GM19452 (cell line): ENCODE measurements at regions not wholly inside any gene's neighbourhood (a gene's known extent, or its start where the extent isn't known, plus 50 kb on each side); places are given as distances from the start of the nearest gene placed in this dataset.

ENCODE experiments used
- ATAC-seq: cut with Tn5 transposase; IDR thresholded peaks from one replicate; pipeline ENCODE4 v1.9.1; 2021; ENCODE audit not compliant: unreplicated experiment

DNA sequence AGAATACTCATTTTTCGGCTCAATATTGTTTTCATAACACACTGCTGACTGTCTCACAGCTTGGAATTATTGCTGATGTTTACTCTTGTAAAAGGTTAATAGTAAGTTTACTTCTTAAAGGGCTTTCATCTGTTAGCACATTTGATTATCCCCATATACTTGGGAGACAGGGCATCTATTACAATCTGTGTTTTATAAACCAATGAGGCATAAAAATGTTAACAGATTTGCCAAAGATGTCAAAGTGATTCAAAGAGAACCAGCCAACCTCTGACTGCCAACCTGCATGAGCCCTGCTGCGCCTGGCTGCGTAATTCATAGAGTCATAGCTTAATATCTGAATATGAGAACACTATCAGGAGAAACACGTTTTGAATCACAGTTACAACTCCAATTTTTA is 665.6 kb downstream of the TRIML1 start:
- no peak for ATAC-seq

DNA sequence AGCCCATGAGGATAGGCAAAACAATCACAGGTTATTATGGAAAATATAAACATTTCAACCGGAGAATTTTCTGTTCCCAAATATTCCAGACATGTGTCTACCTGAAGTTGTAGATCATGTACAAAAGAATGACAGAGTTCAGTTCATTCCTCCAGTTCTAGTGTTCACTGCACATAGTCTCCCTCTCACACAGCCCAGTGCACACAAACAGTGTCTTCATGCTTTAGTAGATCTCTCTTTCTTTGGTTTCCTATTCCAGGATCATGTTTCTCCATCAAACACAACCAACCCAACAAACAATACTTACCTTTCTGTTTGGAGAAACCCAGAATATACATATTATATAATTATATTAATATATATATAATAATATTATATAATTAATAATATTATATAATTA is 671.9 kb downstream of the TRIML1 start:
- no peak for ATAC-seq

DNA sequence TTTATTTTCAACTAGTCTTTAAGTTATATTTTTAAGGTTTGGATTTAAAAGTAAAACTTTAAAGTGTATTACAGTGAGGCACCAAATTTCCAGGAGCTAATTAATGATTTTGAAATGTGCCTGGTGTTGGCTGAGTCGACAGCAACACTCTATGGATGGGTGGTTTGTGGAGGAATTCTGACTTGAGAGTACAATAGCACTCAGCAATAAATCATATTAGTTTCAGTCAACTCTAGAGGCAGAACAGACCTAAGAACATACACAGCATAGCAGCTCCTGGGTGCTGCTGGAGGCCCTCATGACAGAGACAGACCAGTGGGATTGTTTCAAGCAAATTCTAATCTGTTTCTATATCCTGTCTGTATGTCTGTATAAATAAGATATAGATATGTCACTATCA is 673.4 kb downstream of the TRIML1 start:
- no peak for ATAC-seq

DNA sequence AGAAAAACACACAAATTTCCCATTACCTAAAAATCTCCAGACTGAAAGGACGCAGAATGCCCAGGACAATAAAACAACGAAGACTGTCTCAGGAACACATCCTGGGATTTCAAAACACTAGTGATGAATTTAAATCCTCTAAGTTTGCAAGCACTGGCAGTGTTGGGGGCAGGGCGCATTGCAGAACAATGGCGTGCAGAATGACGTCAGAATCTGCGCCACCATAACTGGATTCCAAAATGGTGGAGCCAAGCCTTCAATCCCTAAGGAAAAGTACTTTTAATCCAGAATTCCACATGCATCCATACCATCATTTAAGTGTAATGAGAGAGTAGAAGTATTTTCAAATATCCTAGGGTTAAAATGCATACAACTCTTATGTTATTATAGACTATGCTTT is 679.1 kb downstream of the TRIML1 start:
- no peak for ATAC-seq

DNA sequence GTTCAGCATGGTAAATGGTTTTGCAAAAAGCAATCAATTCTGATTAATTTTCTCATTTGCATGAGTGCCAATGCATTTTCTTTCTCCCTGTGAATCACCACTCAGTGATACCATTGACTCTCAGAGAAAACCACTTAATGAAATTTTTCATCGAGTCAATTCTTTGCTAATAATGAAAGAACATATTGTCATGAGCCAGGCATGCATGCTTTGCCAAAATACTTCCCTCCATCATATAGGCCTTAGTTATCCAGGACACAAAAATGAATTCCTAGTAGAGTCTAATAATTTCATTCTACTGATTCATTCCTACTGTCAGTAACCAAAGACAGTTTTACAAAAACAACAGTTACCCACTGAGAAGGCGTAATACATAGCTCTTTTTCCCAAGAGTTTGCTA is 680.0 kb downstream of the TRIML1 start:
- ATAC-seq, result no peak

DNA sequence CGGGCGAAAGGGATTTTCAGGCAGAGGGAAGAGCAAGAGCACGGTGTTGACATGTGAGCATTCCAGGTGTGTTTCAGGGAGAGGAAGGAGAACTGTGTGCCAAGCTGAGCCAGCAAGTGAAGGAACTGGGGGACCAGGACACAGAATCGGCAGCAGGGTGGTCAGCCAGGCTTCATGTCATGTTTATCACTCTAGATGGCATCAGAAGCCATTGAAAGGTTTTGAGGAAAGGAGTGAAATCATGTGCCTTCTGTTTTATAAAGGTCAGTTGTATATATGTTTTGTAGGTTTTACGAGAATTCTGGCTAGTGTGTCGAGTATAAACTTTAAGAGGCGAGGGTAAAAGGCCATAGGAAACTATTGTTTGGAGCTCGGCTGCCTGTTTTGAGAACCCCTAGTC is 682.3 kb downstream of the TRIML1 start:
- ATAC-seq, result no peak

DNA sequence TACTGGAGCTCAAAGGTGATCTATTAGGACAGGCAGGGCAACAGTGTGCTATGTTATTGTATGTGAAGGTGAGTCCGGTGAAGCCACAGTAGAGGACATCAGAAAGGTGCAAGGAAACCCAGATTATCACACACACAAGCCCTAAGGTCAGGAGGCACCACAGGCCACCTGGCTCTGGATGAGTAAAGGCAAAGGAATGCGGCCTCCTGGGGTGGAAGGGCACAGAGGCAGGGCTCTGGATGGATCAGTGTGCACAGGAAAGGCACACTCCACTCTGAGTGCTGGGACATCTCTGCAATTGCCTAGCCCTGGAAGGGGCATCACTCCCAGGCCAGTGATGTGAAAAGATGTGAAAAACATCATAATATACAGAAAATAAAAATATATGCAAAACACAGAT is 683.5 kb downstream of the TRIML1 start:
- no peak for ATAC-seq

DNA sequence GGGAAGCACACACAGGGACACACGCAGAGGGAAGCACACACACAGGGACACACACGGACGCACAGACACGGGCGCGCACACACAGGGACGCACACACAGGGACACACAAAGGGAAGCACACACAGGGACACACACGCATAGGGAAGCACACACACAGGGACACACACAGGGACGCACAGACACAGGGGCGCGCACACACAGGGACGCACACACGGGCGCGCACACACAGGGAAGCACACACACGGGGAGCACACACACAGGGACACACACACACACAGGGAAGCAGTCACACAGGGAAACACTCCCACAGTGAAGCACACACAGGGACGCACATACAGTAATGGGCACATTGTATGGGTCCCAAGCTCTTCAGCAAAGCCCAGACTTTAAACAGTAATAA is 685.3 kb downstream of the TRIML1 start:
- ATAC-seq, result no peak

DNA sequence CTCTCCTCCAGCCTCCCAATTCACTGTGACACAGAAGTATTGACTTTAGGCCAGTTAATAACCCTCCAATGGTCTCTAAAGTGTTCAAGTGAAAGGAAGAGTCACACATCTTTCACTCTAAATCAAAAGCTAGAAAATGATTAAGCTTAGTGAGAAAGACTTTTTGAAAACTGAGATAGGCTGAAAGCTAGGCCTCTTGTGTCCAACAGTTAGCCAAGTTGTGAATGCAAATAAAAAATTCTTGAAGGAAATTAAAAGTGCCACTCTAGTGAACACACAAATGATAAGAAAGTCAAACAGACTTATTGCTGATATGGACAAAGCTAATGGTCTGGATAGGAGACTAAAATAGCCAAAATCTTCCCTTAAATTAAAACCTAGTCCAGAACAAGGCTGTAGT is 687.2 kb downstream of the TRIML1 start:
- ATAC-seq, result no peak

DNA sequence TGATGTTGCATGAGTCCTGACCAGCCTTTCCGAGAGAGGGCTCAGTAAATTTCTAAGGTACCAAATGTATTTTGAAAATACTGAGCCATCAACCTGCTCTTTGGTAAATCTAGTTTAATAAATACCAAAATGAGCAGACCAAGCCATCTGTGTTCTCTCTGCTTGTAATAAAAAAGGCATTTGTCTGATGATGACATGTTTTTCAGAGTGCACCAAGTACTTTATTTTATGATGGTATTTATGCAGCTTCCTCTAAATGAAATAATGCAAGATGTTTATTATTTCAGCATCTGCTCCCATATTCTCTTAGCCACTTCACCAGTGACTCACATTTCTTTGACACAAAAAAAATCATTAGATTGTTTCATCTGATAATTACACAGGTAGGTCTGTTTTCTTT is 700.5 kb downstream of the TRIML1 start:
- ATAC-seq, result no peak

DNA sequence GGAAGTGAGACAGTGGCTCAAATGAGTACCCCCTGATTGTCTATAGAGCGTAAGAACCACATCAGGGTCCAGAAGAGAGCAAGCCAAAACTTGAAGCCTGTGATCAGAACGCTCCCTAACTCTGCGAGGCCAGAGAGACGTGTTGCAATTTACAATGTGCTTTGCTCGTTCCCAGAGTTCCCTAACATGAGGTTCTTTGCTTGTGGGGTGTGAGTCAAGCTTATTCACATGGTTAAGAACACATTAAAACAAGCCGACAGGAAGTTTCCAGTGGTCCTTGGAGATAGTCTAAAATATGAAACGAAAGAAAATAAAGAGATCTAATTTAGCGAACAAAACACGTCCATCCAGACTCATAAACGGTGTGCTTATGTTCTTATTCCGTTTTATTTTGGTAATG is 702.3 kb downstream of the TRIML1 start:
- ATAC-seq, result no peak

DNA sequence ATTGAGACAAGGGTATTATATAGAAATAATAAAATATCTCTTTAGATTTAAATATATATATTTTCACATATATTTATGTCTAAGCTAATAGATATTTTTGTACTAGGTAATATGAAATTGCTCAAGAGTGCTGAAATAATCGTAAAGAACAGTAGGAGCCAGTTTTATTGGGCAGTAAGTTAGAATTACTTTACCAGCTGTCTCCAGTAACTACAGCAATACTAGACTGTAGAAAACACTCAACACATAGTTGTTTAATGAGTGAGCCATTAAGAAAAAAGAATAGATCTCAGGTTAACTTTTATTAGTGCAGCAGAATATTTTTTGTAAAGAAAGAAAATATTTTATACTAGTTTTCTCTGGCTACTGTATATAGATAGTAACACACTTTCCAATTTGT is 715.2 kb downstream of the TRIML1 start:
- ATAC-seq, result no peak

DNA sequence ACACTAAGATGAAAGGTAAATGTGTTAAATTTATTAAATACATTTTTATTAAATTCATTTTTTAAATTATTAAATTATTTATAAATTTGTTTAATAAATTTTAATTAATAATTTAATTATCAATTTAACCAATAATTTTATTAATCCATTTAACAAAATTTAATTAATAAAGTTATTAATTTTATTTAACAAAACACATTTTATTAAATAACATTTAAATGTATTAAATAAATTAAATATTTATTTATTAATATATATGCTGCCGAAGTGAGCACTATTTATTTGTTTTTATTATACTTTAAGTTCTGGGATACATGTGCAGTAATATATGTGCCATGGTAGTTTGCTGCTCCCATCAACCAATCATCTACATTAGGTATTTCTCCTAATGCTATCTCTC is 719.5 kb downstream of the TRIML1 start:
- ATAC-seq, result no peak

DNA sequence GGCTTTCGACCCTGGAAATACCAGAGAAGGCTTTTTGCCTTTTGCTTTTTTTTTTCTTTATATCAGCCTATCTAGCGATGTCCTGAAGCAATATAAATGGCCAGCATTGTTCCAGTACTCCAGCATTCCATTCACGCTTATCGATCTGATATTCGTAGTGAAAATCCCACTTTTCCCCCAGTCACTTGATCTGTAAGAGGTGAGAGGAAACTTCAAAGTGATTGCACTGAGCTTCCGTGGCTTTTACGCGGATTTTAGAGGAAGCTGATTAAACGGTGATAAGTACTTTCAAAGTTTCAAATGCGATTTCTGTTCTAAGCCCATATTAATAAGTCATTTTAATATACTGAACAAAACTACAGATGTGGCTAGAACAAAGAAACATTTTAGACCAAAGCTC is 725.5 kb downstream of the TRIML1 start:
- no peak for ATAC-seq

DNA sequence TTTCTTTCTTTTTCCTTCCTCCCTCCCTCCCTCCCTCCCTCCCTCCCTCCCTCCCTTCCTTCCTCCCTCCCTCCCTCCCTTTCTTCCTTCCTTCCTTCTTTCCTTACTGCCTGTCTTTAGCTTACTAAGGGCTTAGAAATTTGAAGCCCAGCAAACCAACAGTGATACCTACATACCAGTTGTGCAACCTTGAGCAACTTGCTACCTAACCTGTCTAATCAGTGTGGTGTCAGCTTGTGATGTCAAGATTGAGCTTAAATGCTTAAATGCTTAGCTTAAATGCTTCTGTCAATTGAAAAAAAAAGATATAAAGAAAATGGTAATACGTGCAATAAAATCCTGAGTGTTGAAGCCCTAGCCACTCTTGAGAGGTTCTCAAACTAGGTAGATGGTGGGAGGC is 728.6 kb downstream of the TRIML1 start:
- ATAC-seq, result no peak

DNA sequence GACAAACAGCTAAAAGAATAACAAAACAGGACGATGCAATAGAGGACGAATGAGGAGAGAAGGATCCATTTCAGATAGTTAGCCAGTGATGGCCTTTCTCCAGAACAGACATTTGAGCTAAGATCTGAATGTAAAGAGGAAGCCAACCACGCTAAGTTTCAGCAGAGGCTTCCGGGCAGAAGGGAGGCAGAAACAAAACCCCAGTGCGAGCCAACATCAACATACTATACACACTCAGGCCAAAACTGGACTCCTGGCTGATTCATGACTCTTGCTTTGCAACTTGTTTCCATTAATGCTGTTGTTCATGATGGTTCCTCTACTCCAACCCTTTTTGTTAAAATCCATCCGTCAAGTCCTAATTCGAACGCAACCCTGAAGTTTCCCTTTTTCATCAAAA is 730.3 kb downstream of the TRIML1 start:
- no peak for ATAC-seq

DNA sequence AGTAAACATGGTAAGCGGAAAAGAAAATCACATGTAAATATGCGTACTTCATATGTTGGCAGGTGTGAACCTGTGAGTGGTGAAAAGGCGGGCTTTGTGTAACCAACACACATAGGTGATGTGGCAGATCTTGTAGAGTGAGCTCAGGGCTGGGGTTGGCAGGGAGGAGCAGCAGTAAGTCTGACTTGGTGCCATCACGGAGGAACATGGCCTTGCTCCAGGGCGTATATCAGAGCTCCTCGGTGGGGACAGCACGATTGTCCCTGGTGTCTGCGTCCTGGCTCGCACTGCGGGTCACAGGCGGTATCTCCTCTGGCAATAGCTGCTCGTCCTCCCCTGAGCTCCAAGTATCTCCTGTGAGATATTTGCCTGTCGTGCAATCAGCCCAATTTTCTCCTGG is 733.6 kb downstream of the TRIML1 start:
- ATAC-seq, result no peak

DNA sequence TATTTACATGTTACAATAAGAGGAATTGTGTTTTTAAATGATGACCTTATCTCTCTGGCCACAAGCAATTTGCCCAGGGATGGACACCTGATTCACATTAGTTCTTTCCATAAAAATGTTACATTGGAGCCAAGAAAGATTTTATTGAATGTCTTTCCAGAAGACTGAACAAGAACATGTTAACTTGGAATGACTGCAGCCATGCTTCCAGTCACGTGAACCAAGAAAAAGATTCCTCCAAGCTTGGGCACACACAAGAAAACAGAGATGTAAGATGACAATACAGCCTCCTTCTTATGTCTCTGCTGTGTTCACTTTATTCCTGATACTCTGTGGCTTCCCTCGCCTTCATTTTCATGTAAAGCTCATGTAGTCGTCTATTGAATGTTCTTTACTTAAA is 737.6 kb downstream of the TRIML1 start:
- no peak for ATAC-seq

DNA sequence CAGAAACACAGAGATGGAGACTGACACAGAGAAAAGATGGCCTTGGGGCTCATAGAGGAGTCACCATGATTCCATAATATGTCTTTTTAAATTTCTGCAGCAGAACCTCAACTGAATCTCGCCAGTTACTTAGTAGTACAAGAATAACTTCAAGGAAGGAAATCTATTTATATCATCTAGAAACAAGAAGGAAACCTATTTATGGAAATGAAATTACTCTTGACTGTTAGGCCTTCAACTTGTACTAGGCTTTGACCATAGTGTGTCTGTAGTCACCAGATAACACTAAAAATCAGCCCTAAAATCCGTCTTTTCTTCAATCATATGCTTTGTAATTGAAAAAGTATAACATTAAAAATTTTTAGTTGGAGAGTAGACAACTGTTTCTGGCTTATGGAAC is 740.4 kb downstream of the TRIML1 start:
- no peak for ATAC-seq

DNA sequence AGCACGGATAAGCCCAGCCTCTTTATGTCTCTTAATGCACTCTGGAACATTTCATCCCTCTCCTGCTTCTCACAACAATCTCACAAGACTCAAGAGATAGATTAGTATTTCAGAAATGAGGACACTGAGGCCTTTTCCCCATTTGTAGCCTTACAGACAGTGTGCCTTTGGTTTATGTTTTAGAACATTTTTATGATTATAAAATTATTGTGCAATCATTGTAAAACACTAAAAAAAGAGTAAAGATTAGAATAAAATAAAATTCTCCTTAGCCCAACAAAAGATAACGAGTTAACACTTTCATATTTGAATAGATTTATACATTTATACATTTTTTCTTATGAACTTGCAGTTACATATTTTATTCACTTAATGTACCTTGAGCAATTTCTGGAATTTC is 748.7 kb downstream of the TRIML1 start:
- ATAC-seq, result no peak

DNA sequence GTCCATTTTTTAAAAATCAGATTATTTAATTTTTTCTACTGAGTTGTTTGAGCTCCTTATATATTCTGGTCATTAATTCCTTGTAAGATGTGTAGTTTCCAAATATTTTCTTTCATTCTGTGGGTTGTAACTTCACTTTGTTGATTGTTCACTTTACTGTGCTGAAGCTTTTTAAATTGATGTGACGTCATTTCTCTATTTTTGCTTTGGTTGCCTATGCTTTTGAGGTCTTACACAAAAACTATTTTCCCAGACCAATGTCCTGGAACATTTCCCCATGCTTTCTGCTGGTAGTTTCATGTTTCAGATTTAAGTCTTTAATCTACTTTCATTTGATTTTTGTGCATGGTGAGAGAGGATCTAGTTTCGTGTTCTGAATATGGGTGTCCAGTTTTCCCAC is 753.6 kb downstream of the TRIML1 start:
- no peak for ATAC-seq

DNA sequence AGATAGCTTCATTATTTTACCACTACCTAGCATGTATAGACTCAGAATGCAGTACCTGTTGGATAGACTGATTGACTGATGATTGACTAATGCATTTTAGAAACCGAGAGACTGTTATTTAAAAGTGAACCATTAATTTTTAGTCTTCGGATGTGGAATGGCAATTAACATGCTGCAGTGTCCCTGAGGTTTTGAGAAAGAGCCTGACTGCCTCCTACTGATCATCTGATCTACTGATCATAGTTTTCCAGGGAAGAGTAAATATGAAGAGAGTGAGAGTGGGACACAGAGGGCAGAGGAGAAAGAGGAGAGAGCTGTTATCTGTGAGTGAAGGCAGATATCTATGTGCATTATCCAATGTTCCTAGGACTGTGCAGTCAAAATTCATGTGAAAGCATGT is 764.7 kb downstream of the TRIML1 start:
- no peak for ATAC-seq

DNA sequence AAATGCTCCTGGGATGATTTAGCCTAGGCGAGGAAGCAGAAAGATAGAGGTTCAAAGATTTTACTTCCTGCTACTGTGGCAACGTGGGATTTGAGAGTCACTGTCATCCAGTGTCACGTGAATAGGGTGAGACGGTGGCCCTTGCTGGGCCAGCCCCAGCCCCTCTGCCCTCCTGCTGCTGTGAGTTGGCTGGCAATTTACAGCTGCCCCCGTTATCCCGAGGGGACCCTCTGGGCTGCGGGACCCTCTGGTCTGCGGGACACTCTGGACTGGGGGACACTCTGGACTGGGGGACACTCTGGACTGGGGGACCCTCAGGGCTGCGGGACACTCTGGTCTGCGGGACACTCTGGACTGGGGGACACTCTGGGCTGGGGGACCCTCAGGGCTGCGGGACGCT is 765.4 kb downstream of the TRIML1 start:
- no peak for ATAC-seq

DNA sequence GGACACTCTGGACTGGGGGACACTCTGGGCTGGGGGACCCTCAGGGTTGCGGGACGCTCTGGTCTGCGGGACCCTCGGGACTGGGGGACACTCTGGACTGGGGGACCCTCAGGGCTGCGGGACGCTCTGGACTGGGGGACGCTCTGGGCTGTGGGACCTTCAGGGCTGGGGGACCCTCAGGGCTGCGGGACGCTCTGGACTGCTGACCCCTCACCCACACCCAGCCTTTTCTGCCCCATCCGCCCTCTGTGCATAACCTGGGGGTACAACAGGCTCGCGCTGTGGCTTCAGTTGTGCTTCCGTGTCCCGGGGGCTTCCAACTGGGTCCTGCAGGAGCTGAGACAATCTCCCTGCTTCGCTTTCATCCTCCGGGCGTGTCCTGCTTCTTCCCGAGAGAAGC is 766.0 kb downstream of the TRIML1 start:
- ATAC-seq, result no peak
